ENCODE measurements at regions not wholly inside any gene's neighbourhood (a gene's known extent, or its start where the extent isn't known, plus 50 kb on each side); places are given as distances from the start of the nearest gene placed in this dataset.

- H3K4me1 Mint-ChIP-seq (ENCODE audit: low read depth): no peaks in the 10 kb centered on the region
- H3K4me3 Mint-ChIP-seq: no peak overlapping the region
- DNase-seq (no peak), ATAC-seq (replicated peaks in 1 of 2) (no peak)
- H3K27me3 Mint-ChIP-seq (ENCODE audit: low read depth): peaks cover 7% of the 10 kb centered on the region
- H3K9me3 Mint-ChIP-seq: peaks cover 0 to 3% of the 10 kb centered on the region in 2 donors
- H3K27ac Mint-ChIP-seq: no peak overlapping the region
- H3K36me3 Mint-ChIP-seq (ENCODE audit: insufficient read depth in 2 of 2): peaks cover 0 to 2% of the 10 kb centered on the region in 2 donors
Observed at GRCh38 chrX:98379134-98379533, 1495.4 kb downstream of the RPA4 start.

- no peak overlapping the region for H3K4me3 Mint-ChIP-seq
- no peaks in the 10 kb centered on the region for H3K4me1 Mint-ChIP-seq (ENCODE audit: low read depth)
- no peak for ATAC-seq (replicated peaks in 1 of 2)
- no peaks in the 10 kb centered on the region for H3K27me3 Mint-ChIP-seq (ENCODE audit: low read depth)
- no peak for DNase-seq
- no peaks in the 10 kb centered on the region for H3K36me3 Mint-ChIP-seq (ENCODE audit: insufficient read depth in 2 of 2)
- H3K27ac Mint-ChIP-seq: no peak overlapping the region
- peaks cover 0 to 3% of the 10 kb centered on the region in 2 donors for H3K9me3 Mint-ChIP-seq
Observed at GRCh38 chrX:98380106-98380505, 1496.4 kb downstream of the RPA4 start.

- Mint-ChIP-seq H3K4me1 (ENCODE audit: low read depth) (no peaks in the 10 kb centered on the region), H3K36me3 (ENCODE audit: insufficient read depth in 2 of 2) (no peaks in the 10 kb centered on the region), H3K27me3 (ENCODE audit: low read depth) (no peaks in the 10 kb centered on the region), H3K4me3 (no peak overlapping the region), H3K27ac (no peak overlapping the region), H3K9me3 (peaks cover 0 to 3% of the 10 kb centered on the region in 2 donors)
- ATAC-seq (replicated peaks in 1 of 2): no peak
- no peak for DNase-seq
Observed at GRCh38 chrX:98380556-98380955, 1496.8 kb downstream of the RPA4 start.

GRCh38 chrX:98398542-98398941, 1514.8 kb downstream of the RPA4 start:
- peaks cover 2 to 10% of the 10 kb centered on the region in 2 donors for H3K9me3 Mint-ChIP-seq
- no peaks in the 10 kb centered on the region for H3K27me3 Mint-ChIP-seq (ENCODE audit: low read depth)
- no peak overlapping the region for H3K4me3 Mint-ChIP-seq
- no peaks in the 10 kb centered on the region for H3K4me1 Mint-ChIP-seq (ENCODE audit: low read depth)
- peaks cover 0 to 1% of the 10 kb centered on the region in 2 donors for H3K36me3 Mint-ChIP-seq (ENCODE audit: insufficient read depth in 2 of 2)
- ATAC-seq (replicated peaks in 1 of 2) (no peak), DNase-seq (no peak)
- H3K27ac Mint-ChIP-seq: no peak overlapping the region

GRCh38 chrX:98405376-98405775, 1521.7 kb downstream of the RPA4 start:
- Mint-ChIP-seq H3K9me3 (peaks cover 2 to 7% of the 10 kb centered on the region in 2 donors), H3K27me3 (ENCODE audit: low read depth) (no peaks in the 10 kb centered on the region), H3K4me3 (no peak overlapping the region), H3K36me3 (ENCODE audit: insufficient read depth in 2 of 2) (peaks cover 0 to 1% of the 10 kb centered on the region in 2 donors), H3K4me1 (ENCODE audit: low read depth) (no peaks in the 10 kb centered on the region), H3K27ac (no peak overlapping the region)
- DNase-seq (no peak), ATAC-seq (replicated peaks in 1 of 2) (no peak)

- peaks cover 0 to 1% of the 10 kb centered on the region in 2 donors for H3K36me3 Mint-ChIP-seq (ENCODE audit: insufficient read depth in 2 of 2)
- peaks cover 2 to 3% of the 10 kb centered on the region in 2 donors for H3K9me3 Mint-ChIP-seq
- ATAC-seq (replicated peaks in 1 of 2): no peak
- no peaks in the 10 kb centered on the region for H3K27me3 Mint-ChIP-seq (ENCODE audit: low read depth)
- no peak overlapping the region for H3K4me3 Mint-ChIP-seq
- no peak for DNase-seq
- no peak overlapping the region for H3K27ac Mint-ChIP-seq
- no peaks in the 10 kb centered on the region for H3K4me1 Mint-ChIP-seq (ENCODE audit: low read depth)
Observed at GRCh38 chrX:98407584-98407983, 1523.9 kb downstream of the RPA4 start.

- no peak overlapping the region for H3K27ac Mint-ChIP-seq
- no peaks in the 10 kb centered on the region for H3K4me1 Mint-ChIP-seq (ENCODE audit: low read depth)
- H3K4me3 Mint-ChIP-seq: no peak overlapping the region
- no peaks in the 10 kb centered on the region for H3K27me3 Mint-ChIP-seq (ENCODE audit: low read depth)
- no peaks in the 10 kb centered on the region for H3K9me3 Mint-ChIP-seq
- DNase-seq (no peak), ATAC-seq (replicated peaks in 1 of 2) (no peak)
- no peaks in the 10 kb centered on the region for H3K36me3 Mint-ChIP-seq (ENCODE audit: insufficient read depth in 2 of 2)
Observed at GRCh38 chrX:98409867-98410266, 1526.2 kb downstream of the RPA4 start.

GRCh38 chrX:98412058-98412457, 1528.3 kb downstream of the RPA4 start:
- DNase-seq (no peak), ATAC-seq (replicated peaks in 1 of 2) (no peak)
- Mint-ChIP-seq H3K27ac (no peak overlapping the region), H3K4me1 (ENCODE audit: low read depth) (no peaks in the 10 kb centered on the region), H3K4me3 (no peak overlapping the region), H3K27me3 (ENCODE audit: low read depth) (no peaks in the 10 kb centered on the region), H3K9me3 (no peaks in the 10 kb centered on the region), H3K36me3 (ENCODE audit: insufficient read depth in 2 of 2) (no peaks in the 10 kb centered on the region)

- Mint-ChIP-seq H3K36me3 (ENCODE audit: insufficient read depth in 2 of 2) (no peaks in the 10 kb centered on the region), H3K4me1 (ENCODE audit: low read depth) (no peaks in the 10 kb centered on the region), H3K9me3 (peaks cover 0 to 2% of the 10 kb centered on the region in 2 donors), H3K27ac (no peak overlapping the region), H3K27me3 (ENCODE audit: low read depth) (no peaks in the 10 kb centered on the region), H3K4me3 (no peak overlapping the region)
- ATAC-seq (replicated peaks in 1 of 2) (no peak), DNase-seq (no peak)
Observed at GRCh38 chrX:98422536-98422935, 1538.8 kb downstream of the RPA4 start.

- H3K27ac Mint-ChIP-seq: no peak overlapping the region
- ATAC-seq (replicated peaks in 1 of 2): no peak
- H3K4me3 Mint-ChIP-seq: no peak overlapping the region
- DNase-seq: no peak
- H3K4me1 Mint-ChIP-seq (ENCODE audit: low read depth): no peaks in the 10 kb centered on the region
- no peaks in the 10 kb centered on the region for H3K36me3 Mint-ChIP-seq (ENCODE audit: insufficient read depth in 2 of 2)
- H3K27me3 Mint-ChIP-seq (ENCODE audit: low read depth): peaks cover 6% of the 10 kb centered on the region
- H3K9me3 Mint-ChIP-seq: peaks cover 1 to 2% of the 10 kb centered on the region in 2 donors
Observed at GRCh38 chrX:98432413-98432812, 1548.7 kb downstream of the RPA4 start.

- H3K4me1 Mint-ChIP-seq (ENCODE audit: low read depth): no peaks in the 10 kb centered on the region
- DNase-seq (no peak), ATAC-seq (replicated peaks in 1 of 2) (no peak)
- no peaks in the 10 kb centered on the region for H3K27me3 Mint-ChIP-seq (ENCODE audit: low read depth)
- peaks cover 0 to 3% of the 10 kb centered on the region in 2 donors for H3K9me3 Mint-ChIP-seq
- H3K27ac Mint-ChIP-seq: no peak overlapping the region
- no peak overlapping the region for H3K4me3 Mint-ChIP-seq
- no peaks in the 10 kb centered on the region for H3K36me3 Mint-ChIP-seq (ENCODE audit: insufficient read depth in 2 of 2)
Observed at GRCh38 chrX:98448524-98448923, 1564.8 kb downstream of the RPA4 start.

- Mint-ChIP-seq H3K27me3 (ENCODE audit: low read depth) (no peaks in the 10 kb centered on the region), H3K36me3 (ENCODE audit: insufficient read depth in 2 of 2) (no peaks in the 10 kb centered on the region), H3K4me3 (no peak overlapping the region), H3K27ac (no peak overlapping the region), H3K4me1 (ENCODE audit: low read depth) (no peaks in the 10 kb centered on the region), H3K9me3 (no peaks in the 10 kb centered on the region)
- DNase-seq: no peak
- no peak for ATAC-seq (replicated peaks in 1 of 2)
Observed at GRCh38 chrX:98452456-98452855, 1568.7 kb downstream of the RPA4 start.

GRCh38 chrX:98459669-98460068, 1576.0 kb downstream of the RPA4 start:
- Mint-ChIP-seq H3K9me3 (no peaks in the 10 kb centered on the region), H3K4me3 (no peak overlapping the region), H3K36me3 (ENCODE audit: insufficient read depth in 2 of 2) (no peaks in the 10 kb centered on the region), H3K27me3 (ENCODE audit: low read depth) (no peaks in the 10 kb centered on the region), H3K27ac (no peak overlapping the region), H3K4me1 (ENCODE audit: low read depth) (no peaks in the 10 kb centered on the region)
- DNase-seq (no peak), ATAC-seq (replicated peaks in 1 of 2) (no peak)

- no peaks in the 10 kb centered on the region for H3K27me3 Mint-ChIP-seq (ENCODE audit: low read depth)
- H3K9me3 Mint-ChIP-seq: no peaks in the 10 kb centered on the region
- no peaks in the 10 kb centered on the region for H3K36me3 Mint-ChIP-seq (ENCODE audit: insufficient read depth in 2 of 2)
- ATAC-seq (replicated peaks in 1 of 2): no peak
- DNase-seq: no peak
- H3K4me3 Mint-ChIP-seq: no peak overlapping the region
- H3K4me1 Mint-ChIP-seq (ENCODE audit: low read depth): no peaks in the 10 kb centered on the region
- no peak overlapping the region for H3K27ac Mint-ChIP-seq
Observed at GRCh38 chrX:98480606-98481005, 1596.9 kb downstream of the RPA4 start.

Data from activated T-cell treated with anti-CD3 and anti-CD28 coated beads, Interleukin-2, amount 50 U/mL, for 72 hours (primary cell).